ENCODE measurements at regions not wholly inside any gene's neighbourhood (a gene's known extent, or its start where the extent isn't known, plus 50 kb on each side); places are given as distances from the start of the nearest gene placed in this dataset.

GRCh38 chr5:68380078-68380477 is 164.5 kb downstream of the PIK3R1 start:
- no peak for FAIRE-seq

GRCh38 chr5:68381060-68381459 is 165.5 kb downstream of the PIK3R1 start:
- FAIRE-seq: no peak

- no peak for FAIRE-seq
These were observed 166.4 kb downstream of the PIK3R1 start for GRCh38 chr5:68381909-68382308.

- FAIRE-seq: no peak
These were observed 167.1 kb downstream of the PIK3R1 start for GRCh38 chr5:68382640-68383039.

- no peak for FAIRE-seq
These were observed 168.3 kb downstream of the PIK3R1 start for GRCh38 chr5:68383888-68384310.

GRCh38 chr5:68384936-68385594 is 169.5 kb downstream of the PIK3R1 start:
- FAIRE-seq: no peak

GRCh38 chr5:68385936-68386335 is 170.4 kb downstream of the PIK3R1 start:
- no peak for FAIRE-seq

- FAIRE-seq: no peak
These were observed 171.7 kb downstream of the PIK3R1 start for GRCh38 chr5:68387074-68387796.

- FAIRE-seq: no peak
These were observed 174.1 kb downstream of the PIK3R1 start for GRCh38 chr5:68389618-68390017.

GRCh38 chr5:68392617-68393016 is 177.1 kb downstream of the PIK3R1 start:
- no peak for FAIRE-seq

GRCh38 chr5:68395302-68395701 is 179.7 kb downstream of the PIK3R1 start:
- FAIRE-seq: no peak

- no peak for FAIRE-seq
These were observed 180.5 kb downstream of the PIK3R1 start for GRCh38 chr5:68395926-68396511.

GRCh38 chr5:68396722-68397121 is 181.2 kb downstream of the PIK3R1 start:
- FAIRE-seq: no peak

- no peak for FAIRE-seq
These were observed 182.7 kb downstream of the PIK3R1 start for GRCh38 chr5:68398146-68398812.

GRCh38 chr5:68403301-68403700 is 187.7 kb downstream of the PIK3R1 start:
- FAIRE-seq: no peak

- FAIRE-seq: no peak
These were observed 188.7 kb downstream of the PIK3R1 start for GRCh38 chr5:68404246-68404645.

GRCh38 chr5:68405026-68405684 is 189.6 kb downstream of the PIK3R1 start:
- no peak for FAIRE-seq

- FAIRE-seq: no peak
These were observed 190.5 kb downstream of the PIK3R1 start for GRCh38 chr5:68405784-68406743.

- FAIRE-seq: no peak
These were observed 191.2 kb downstream of the PIK3R1 start for GRCh38 chr5:68406767-68407241.

- FAIRE-seq: peak; percentile 76
These were observed 192.0 kb downstream of the PIK3R1 start for GRCh38 chr5:68407311-68408239.

Data from endometrium (tissue), 2 donors.